AG08396 (cell line): ENCODE measurements at regions not wholly inside any gene's neighbourhood (a gene's known extent, or its start where the extent isn't known, plus 50 kb on each side); places are given as distances from the start of the nearest gene placed in this dataset.

ENCODE experiments used
- DNase-seq: peaks from one replicate; pipeline ENCODE4 v3.0.0; 2012; ENCODE audit warnings: low spot score, mixed read lengths

DNA sequence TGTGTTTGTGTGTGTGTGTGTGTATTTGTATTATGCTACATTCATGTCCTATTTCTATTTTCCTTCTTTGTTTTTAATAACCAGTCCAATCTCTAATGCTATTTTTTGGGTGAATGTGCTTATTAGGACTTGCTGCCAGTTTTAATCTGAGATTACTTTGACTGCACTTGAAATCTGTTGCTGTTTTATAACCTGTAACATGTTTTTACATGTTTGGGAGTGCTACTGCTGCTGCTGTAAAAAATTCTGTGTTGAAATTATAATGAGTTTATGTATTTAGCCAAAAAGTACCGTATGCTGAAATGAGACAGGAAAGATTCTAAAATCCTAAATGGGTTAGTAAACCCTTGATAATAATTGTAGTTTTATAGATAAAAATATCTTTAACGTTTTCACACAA is 104.7 kb upstream of the SSBP2 start:
- no peak for DNase-seq

DNA sequence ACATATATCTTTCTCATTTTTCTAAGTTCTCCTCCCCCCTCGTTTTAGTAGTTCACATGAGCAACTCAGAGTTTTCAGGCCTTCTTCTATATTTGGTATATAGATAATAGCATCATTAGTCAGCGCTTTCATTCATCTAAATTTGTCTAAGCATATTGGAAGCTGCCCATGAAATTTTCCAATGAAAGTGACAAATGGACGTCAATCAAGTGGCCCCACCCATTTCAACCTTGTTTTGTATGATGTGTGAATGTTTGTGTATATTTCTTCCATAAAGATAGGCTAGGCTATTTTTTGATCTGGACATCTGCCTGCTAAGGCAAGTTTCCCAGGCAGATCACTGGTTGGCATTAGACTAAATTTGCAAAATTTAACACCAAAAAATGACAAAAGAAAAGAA is 104.0 kb upstream of the SSBP2 start:
- DNase-seq = no peak

DNA sequence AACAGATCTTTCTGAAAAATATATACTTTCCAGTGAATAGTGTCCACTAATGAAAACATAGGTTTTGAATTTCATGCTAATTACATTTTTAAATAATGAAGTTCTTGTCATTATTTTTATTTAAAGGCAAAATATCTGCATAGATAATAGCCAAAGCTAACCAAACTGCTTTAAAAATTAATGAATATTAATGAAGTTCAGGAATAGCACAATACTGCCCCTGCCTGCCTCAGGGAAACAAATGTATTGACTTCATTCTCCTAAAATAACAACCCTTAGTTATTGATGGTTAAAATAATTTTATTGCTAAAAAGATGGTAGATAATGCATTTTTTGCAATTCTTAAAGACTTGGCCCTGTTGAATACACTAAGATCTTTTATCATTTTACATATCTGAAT is 103.6 kb upstream of the SSBP2 start:
- no peak for DNase-seq

DNA sequence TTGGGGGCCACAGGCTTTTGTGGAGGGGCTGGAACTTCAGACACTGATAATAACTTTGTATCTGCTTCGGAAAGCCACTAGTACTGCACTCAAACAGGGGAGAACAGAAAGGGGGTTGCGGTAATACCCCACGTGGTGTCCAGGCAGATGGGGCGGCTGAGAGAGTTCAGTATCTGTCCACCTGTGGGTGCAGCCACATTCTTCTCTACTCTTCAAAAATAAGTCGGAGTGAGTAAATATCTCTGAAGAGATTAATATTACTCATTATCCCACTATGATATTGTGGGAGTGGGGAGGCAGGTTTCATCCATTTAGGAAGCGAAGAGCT is 102.1 kb upstream of the SSBP2 start:
- no peak for DNase-seq

DNA sequence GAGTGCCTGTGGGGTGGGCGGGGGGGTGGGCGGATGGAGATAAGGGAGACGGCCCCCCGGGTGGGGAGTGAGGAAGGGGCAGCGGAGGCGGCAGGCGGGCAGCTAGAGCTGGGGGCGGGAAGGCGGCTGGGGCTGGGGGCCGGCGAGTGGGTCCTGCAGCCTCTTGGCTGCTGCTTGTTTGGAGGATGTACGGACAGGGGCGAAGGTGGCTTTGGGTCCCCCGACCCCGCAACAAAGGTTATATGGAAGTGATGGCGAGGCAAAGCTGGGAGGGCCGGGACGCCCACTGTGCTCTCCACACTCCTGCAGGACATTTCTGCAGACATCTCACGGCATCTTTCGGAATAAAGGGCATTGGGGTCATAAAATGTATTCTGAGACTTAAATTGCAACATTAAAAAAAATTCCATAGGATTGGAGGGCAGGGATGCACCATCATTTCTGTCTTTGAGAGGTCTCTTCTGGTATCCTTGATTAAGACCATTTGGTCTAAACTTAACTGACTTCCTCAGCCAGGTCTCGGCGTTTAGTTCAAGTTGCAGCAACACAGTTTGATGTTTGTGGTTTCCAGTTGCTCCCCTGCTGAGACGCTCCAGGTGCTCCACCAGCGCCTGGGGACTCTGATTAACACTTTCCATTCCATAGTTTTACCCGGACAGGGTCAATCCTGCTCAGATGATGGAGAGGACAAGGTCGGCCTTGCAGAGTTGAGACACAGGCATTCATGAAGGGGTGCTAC is 101.6 kb upstream of the SSBP2 start:
- peak; percentile 14 for DNase-seq

DNA sequence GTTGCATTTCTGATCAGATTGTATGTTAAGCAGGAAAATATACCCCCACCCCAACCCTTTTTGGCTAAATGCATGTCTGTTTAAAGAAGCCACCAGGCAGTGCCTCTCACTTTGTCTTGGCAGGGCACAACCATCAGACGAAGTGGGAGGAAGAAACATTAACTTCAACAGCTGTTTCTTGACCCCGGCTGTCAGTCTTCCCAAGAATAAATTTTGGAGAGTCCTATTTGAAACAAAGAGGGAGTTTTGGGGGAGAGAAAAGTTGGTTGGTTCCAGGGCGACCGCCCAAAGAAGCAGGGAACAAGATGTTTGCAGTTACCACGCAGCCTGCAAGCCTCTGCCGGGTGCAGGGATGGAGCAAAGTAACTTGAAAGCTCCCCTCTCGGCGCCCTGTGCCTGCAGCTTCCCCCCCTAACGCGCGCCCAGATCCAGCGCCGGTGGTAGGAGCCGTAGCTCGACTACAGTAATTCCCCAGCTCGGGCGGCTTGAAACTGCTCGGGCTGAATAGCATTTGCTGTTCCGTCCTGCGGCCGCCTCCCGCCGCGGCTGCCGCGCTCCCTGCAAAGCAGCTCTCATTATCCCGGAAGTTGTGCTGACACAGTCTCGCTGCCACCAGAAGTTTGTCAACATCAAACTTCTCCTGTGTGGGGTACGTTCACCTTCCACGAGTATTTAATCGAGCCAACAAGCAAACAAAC is 100.7 kb upstream of the SSBP2 start:
- DNase-seq = peak; percentile 94

DNA sequence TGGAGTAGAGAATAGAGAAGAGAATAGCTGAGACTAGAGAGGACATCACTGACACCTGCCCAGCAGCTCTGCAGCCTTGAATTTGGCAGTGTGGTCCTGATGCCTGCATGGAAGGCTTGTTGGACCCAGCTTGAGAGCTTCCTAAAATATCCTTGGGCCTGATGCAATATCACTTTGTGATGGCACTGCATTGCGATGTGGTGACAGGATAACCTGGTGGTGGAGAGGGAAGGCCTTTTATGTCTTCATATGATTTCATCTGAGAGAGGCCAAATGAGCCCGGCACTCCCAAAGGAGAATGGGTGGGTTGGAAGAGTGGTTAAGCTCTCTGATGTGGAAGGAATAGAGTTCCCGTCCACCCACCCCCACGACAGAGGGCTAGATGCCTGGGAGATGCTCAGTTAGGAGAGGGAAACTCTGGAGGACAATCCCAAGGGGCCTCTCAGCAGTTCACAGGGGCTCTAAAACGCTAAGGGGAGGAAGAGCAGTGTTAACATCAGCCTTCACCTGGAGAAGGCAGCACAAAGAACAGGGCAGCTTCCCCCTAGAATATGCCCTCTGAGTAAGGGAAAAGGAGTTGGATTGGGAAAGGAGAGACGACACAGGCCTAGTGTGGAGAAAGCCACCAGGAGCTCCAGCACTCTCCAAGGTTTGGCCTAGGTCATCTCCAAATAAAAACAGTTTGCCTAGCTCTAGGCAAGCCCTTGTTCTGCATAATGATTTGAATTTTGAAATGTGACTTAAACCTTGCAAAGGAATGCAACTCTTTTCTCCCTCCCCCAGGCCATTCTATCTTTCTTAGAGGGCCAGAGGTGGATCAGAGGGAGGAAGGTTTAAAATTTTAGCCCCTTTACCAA is 99.8 kb upstream of the SSBP2 start:
- DNase-seq = peak; percentile 12

DNA sequence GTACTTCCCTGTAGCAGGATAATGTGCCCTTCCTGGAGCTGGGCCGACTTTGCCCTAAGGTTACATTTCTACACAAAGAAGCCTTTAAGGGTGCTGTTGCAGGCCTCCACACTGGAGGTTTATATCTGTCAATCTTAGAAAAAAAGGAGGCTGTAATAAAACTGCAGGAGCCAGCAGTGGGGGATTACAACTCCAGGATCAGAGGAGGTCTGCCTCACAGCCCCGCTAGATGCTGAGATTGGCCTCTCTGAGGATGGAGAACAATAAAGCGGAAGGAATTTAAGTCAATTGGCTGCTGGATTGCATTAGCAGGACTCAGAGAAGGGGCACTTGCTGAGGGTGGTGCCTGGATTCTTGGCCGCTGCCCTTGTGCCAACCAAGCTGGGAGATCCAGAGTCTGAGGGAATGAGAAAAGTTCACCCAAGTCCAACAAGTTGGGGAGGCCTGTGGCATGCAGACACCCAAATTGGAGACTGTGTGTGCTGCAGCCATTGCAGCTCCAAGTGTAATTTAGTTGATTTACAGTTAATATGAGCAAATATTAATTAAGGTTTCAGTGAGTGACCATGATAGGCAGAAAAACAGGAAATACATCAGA is 99.0 kb upstream of the SSBP2 start:
- DNase-seq = no peak

DNA sequence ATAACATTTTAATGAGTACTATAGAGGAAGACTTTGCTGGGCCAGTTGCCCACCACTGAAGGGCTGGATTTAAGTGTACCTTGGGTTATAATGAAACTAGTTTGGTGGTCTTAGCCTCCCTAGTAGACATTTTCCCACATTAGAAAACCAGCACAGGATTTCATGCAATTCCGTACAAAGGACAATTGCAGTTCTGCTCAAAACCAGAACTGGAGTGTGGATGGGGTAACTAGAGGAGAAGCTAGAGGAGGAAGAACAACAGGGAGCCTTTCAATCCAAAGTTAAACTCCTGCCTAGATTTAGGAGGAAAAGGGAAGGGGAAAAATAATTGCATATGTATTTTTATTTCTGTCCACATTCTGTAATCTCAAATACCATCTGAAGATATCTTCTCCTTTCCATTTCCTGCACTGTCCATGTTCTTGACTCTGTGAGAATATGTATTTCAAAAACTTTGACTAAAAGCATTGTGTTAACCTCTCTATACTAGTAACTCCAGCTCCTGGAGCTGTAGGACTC is 97.5 kb upstream of the SSBP2 start:
- no peak for DNase-seq

DNA sequence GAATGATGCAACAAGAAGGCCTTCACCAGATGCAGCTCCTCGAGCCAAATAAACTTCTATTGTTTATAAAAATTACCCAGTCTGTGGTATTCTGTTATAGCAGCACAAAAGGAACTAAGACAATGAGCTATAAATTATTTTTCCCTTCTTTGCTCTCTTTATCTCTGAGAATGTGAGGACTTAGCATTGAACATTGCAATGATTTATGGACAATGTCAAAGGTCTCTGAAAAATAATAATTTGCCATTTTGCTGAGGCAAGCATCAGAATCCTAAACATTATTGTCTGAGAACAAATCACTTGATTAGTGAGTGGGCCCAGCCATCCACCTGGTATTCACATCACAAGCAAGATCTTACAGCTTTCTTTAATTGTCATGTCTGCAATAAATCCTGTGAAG is 95.4 kb upstream of the SSBP2 start:
- no peak for DNase-seq

DNA sequence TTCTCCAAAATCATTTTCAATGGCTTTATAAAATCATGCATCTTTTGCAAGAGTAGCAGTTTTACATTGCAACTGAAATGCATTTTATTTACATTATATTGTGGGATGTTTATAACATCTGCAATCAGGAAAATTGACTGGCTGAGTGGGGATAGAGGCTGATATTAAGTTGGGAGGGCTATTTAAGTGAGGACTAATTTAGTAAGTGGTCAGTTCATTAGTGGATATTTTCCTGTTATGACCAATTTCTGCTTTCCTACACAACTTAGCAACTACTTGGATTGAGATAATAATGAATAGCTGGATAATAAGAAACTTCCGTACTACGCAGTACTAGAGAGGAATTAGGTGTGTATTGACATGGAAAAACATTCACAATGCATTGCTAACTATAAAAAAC is 92.9 kb upstream of the SSBP2 start:
- DNase-seq = no peak

DNA sequence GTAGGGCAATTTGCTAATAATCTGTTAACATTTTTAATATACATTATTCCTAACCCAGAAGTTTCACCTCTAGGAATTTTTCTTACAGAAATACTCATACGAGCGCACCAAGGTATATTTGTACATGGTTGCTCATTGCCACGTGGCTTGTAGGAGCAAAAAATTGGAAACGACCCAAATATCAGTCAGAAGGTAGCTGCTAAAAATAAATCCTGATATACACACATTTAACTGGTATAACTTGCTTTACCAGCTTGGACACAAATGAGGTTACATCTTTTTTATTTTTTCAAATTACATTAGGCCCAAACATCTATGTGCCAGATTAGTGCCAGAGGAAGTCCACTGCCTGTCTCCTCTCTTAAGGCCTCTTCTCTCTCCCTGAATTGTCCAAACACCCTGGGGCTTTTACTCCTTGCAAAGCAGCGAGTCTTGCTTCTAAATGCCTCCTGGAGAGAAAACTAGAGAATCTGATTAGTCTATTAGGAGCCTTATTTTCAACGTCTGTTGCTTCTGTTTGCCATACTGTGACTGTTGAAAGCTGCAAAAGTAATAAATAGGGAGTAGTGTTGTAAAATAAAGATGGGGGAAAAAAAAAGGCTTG is 92.0 kb upstream of the SSBP2 start:
- no peak for DNase-seq

DNA sequence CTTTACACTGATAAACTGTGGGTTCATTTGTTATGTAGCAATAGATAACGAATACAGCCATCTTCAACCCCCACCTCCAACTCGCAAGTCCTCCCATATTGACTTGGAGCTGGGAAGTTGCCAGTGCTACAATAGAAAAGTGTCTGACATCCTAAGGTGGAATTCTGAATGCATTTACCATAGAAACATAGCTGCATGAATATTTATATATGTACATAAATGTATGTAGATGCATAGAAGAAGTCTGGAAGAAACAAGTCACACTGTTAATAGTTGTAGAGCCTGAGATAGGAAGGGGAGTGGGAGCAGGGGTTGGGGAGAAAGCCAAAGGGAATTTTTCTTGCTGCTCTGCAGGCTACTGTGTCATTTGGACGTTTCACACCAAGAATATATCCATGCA is 88.1 kb upstream of the SSBP2 start:
- DNase-seq = no peak

DNA sequence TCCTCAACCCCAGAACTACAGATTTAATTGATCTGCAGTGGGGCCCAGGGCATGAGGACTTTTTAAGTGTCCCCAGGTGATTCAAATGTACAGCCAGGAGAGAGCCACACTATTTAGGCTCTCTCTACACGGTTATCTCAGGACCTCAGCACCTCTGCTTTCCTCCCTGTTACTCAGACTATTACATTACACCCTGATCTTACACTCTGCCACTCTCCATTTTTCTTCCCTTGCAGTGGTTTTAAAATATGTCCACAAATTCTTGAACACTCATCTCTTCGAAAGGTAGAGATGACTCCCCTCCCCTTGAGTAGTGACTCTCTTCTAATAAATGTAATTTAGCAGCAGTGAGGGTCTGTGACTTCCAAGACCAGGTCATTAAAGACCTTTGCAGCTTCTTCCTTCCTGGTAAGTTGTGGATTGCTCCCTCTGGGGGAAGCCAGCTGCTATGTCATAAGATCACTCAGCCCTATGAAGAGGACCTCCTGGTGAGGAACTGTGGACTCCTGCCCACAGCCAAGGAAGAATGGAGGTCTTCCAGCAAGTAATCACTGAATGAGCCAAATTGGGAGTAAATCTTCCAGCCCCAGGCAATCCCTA is 87.5 kb upstream of the SSBP2 start:
- no peak for DNase-seq

DNA sequence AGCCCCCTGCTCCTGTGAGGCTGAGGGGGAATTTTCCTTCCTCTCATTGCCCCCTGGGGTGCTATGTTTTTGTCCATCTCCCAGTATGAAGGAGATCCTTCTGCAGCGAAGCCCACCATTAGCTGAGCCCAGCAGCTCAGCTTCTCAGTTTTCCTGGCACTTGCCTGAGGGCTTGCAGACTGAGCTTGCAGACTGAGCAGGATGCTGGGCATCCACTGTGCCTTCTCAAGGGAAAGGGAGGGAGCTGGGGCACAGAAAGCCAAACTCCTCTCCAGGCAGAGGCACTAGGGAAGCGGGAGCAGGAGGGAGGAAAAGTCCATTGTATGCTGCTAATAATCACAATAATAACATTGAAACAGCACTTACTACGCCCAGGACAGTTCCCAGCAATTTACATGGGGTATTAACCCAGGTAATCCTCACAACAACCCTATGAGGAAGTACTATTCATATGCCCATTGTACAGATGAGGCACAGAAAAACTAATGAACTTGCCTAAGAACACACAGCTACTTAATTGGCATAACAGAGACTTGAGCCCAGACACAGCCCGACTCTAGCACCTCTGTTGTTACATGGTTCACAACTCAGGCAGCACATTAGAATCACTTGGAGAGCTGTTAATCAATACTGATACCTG is 86.9 kb upstream of the SSBP2 start:
- DNase-seq = no peak

DNA sequence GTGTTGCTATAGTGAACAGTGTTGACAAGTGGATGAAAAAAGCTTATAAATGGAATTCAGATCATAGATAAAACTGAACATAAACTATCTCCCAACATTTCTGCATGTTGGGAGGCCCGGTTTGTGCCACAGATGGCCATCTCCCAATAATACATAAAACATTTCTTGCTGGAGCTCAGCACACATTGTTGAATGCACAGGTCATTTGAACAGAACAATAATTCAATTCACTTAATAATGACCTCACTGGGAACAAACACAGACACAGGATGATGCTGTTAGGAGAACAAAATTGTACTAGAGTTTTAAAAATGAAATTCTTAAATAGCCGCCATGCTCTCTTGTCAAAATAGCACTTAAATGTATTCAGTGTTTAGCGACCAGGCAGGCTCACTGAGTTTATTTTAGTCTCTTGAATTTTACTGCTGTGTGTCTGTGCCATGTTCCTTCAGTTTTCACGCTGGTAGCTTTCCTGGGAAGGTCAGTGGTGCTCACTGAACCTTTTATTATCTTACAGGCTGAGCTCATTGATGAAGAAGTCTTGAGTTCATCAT is 85.0 kb upstream of the SSBP2 start:
- DNase-seq = no peak

DNA sequence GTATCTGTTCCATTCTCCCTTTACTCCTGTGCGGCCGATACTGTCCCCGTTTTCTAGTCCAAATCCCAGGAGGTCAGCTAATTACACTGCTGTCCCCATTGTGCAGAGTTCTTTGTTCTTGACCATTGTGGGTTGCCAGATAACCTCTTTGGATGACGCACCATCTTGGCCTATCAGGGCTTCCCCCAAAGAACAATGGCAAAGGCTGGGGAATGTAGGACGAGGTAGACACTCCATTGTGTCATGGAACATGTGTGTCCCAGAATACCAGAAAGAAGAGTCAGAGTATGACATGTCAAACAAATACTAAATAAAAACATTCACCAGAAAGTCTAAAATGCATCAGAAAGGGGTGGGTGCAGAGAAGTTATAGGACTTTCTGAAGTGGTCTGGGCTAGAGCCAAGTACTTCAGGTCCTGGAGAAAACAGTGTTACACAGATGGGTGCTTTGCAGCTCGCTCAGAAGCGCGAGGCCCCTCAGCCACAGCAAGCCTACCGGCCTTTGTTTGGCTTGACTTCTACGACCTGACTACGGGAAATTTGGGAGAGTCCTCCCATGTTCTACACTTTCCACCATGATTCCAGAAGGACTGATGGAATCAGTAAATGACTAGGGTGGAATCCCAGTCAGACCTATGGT is 83.2 kb upstream of the SSBP2 start:
- no peak for DNase-seq

DNA sequence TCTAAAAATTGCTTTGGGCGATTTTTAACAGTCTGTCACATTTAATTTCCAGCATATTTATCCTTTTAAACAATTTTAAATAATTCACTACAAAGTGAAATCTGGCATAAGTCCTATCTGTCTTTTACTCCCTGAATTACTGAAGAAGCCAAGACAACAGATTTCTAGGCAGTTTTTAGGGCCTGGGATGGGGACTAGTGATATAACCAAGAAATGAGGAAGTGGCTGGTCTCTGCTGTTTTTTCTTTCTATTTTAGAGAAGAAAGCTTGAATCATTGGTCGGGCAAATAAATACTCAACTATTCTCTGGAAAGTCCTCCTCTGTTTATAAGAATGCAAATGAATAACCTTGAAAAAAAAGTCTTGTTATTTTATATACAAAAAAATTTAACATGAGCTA is 79.7 kb upstream of the SSBP2 start:
- no peak for DNase-seq

DNA sequence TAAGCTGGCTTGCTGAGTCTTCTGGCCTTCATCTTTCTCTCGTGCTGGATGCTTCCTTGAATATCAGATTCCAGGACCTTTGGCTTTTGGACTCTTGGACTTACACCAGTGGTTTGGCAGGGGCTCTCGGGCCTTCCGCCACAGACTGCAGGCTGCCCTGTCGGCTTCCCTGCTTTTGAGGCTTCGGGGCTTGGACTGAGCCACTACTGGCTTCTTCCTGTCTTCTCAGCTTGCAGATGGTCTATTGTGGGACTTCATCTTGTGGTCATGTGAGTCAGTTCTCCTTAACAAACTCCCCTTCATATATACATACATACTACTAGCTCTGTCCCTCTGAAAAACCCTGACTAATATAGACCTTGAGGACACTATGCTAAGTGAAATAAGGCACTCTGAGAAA is 78.3 kb upstream of the SSBP2 start:
- no peak for DNase-seq

DNA sequence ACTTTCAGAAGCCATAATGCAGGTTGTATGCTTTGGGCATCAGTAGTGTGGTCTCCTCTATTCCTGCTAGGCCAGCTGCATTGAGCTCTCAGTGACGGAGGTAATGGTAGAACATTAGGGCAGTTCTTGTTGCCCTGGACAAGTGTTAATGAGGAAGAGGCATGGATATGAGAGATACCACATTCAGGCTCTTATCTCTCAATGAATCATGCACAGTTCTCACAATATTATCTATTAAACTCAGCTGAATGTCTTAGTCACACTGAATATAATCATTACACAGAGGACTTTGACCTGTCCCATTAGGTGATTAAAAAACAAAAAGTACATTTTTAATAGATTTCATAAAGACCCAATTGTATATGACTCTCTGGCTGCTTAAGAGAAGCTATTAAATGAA is 76.6 kb upstream of the SSBP2 start:
- DNase-seq = no peak
